Activated CD8-positive, alpha-beta T cell treated with anti-CD3 and anti-CD28 coated beads for 36 hours (primary cell): ENCODE measurements at regions not wholly inside any gene's neighbourhood (a gene's known extent, or its start where the extent isn't known, plus 50 kb on each side); places are given as distances from the start of the nearest gene placed in this dataset.
A peak's percentile ranks its signal among the peaks of the same experiment; 100 is the strongest.

Source experiments
- ATAC-seq: fragments of 200-7000 bp; cut with Tn5 transposase; one replicate; pipeline ENCODE4 v1.10.0; 2021; ENCODE audit warnings: mild to moderate bottlenecking, moderate library complexity
- CTCF ChIA-PET: fragments of 350-600 bp; sonication (Branson Sonifier 250); formaldehyde crosslinking; loops from one replicate; lab custom pipeline; 2021; ENCODE audit warnings: antibody characterized with exemption; lab: Charles Lee
- POLR2A ChIA-PET: fragments of 350-600 bp; sonication (Branson Sonifier 250); formaldehyde crosslinking; loops from one replicate; lab custom pipeline; 2021; ENCODE audit warnings: antibody characterized with exemption; lab: Charles Lee
- DNase-seq: peaks from one replicate; pipeline ENCODE4 v3.0.0-alpha.2; 2020
- H3K27ac Mint-ChIP-seq: one replicate; pipeline ENCODE4 v1.8.0; 2021; ENCODE audit warnings: mild to moderate bottlenecking, mixed read lengths
- H3K27me3 Mint-ChIP-seq: one replicate; pipeline ENCODE4 v1.8.0; 2021; ENCODE audit warnings: mixed read lengths
- H3K36me3 Mint-ChIP-seq: one replicate; pipeline ENCODE4 v1.8.0; 2021; ENCODE audit warnings: low read depth, mixed read lengths
- H3K4me1 Mint-ChIP-seq: one replicate; pipeline ENCODE4 v1.8.0; 2021; ENCODE audit warnings: low read depth, mixed read lengths
- H3K4me3 Mint-ChIP-seq: one replicate; pipeline ENCODE4 v1.8.0; 2021; ENCODE audit warnings: mild to moderate bottlenecking, moderate library complexity, mixed read lengths
- H3K9me3 Mint-ChIP-seq: one replicate; pipeline ENCODE4 v1.8.0; 2021; ENCODE audit warnings: mixed read lengths
- intact Hi-C: fragments of 100-400 bp; cut with micrococcal nuclease; formaldehyde crosslinking; loops from one replicate; pipeline ENCODE4 v1.10.0; 2022
- TF ChIP-seq, protein P1 (sequence below): fragments of 200-600 bp; IDR thresholded peaks from one replicate; pipeline ENCODE4 v1.8.0; 2022; ENCODE audit warnings: antibody characterized with exemption, mild to moderate bottlenecking

DNA sequence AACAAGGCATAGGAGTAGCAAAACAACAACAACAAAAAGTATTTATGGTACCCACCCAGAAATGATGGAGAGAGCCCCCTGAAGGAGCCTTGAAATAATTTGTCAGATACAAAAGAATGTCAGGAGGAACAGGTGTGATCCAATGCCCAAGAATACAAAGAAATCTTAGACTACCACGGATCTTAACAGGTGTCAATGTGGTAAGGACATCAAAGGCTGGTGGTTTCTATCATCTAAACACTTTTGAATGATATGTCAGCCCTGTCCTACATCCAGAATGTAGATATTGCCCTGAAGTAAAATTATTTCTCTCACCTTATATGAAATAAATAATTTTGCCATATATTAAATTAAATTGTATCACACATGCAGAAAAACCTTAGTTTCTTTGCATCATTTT is 386.4 kb upstream of the ANO5 start:
- ATAC-seq: peak; percentile 42
- CTCF ChIA-PET: no interaction called here
- H3K4me3 Mint-ChIP-seq: no peak overlapping the region

DNA sequence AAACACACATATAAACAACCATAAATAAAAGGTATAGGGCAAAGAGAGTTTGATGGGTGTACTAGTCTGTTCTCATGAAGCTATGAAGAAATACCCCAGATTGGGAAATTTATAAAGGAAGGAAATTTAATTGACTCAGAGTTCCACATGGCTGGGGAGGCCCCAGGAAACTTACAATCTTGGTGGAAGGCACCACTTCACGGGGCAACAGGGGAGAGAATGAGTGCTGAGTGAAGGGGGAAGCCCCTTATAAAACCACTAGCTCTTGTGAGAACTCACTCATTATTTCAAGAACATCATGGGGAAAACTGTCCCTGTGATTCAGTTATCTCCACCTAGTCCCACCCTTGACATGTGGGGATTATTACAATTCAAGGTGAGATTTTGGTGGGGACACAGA is 385.9 kb upstream of the ANO5 start:
- peak; percentile 37 for DNase-seq
- no peak overlapping the region for H3K4me3 Mint-ChIP-seq
- POLR2A ChIA-PET: no interaction called here
- peaks cover 2% of the 10 kb centered on the region for H3K36me3 Mint-ChIP-seq
- intact Hi-C loops: no loop called here
- no peaks in the 10 kb centered on the region for H3K27me3 Mint-ChIP-seq
- peak; percentile 78 for ATAC-seq
- H3K4me1 Mint-ChIP-seq: peaks cover 2% of the 10 kb centered on the region
- H3K9me3 Mint-ChIP-seq: peaks cover 18% of the 10 kb centered on the region
- TF ChIP-seq, protein P1, sequence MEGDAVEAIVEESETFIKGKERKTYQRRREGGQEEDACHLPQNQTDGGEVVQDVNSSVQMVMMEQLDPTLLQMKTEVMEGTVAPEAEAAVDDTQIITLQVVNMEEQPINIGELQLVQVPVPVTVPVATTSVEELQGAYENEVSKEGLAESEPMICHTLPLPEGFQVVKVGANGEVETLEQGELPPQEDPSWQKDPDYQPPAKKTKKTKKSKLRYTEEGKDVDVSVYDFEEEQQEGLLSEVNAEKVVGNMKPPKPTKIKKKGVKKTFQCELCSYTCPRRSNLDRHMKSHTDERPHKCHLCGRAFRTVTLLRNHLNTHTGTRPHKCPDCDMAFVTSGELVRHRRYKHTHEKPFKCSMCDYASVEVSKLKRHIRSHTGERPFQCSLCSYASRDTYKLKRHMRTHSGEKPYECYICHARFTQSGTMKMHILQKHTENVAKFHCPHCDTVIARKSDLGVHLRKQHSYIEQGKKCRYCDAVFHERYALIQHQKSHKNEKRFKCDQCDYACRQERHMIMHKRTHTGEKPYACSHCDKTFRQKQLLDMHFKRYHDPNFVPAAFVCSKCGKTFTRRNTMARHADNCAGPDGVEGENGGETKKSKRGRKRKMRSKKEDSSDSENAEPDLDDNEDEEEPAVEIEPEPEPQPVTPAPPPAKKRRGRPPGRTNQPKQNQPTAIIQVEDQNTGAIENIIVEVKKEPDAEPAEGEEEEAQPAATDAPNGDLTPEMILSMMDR: no peak
- CTCF ChIA-PET: no interaction called here
- no peak overlapping the region for H3K27ac Mint-ChIP-seq

More for the DNA sequence above, 386.4 kb upstream of the ANO5 start:
- Mint-ChIP-seq H3K4me1 (peaks cover 2% of the 10 kb centered on the region), H3K27me3 (no peaks in the 10 kb centered on the region), H3K9me3 (peaks cover 21% of the 10 kb centered on the region), H3K27ac (no peak overlapping the region), H3K36me3 (peaks cover 2% of the 10 kb centered on the region)
- intact Hi-C loops: no loop called here
- TF ChIP-seq, protein P1: no peak
- POLR2A ChIA-PET: no interaction called here
- DNase-seq: no peak

GRCh38 chr11:21807350-21807749 is 385.5 kb upstream of the ANO5 start:
- Mint-ChIP-seq H3K9me3 (peaks cover 18% of the 10 kb centered on the region), H3K27me3 (no peaks in the 10 kb centered on the region), H3K27ac (no peak overlapping the region), H3K4me1 (peaks cover 2% of the 10 kb centered on the region), H3K36me3 (peaks cover 2% of the 10 kb centered on the region), H3K4me3 (no peak overlapping the region)
- ATAC-seq (no peak), DNase-seq (no peak)
- CTCF ChIA-PET: no interaction called here
- POLR2A ChIA-PET: no interaction called here
- TF ChIP-seq, protein P1: no peak
- intact Hi-C loops: no loop called here

- Mint-ChIP-seq H3K36me3 (no peaks in the 10 kb centered on the region), H3K4me1 (peaks cover 2% of the 10 kb centered on the region), H3K27ac (no peak overlapping the region), H3K9me3 (peaks cover 10% of the 10 kb centered on the region), H3K27me3 (no peaks in the 10 kb centered on the region), H3K4me3 (no peak overlapping the region)
- ChIA-PET POLR2A (no interaction called here), CTCF (no interaction called here)
- TF ChIP-seq, protein P1: no peak
- DNase-seq (no peak), ATAC-seq (no peak)
- intact Hi-C loops: no loop called here
These were observed 382.2 kb upstream of the ANO5 start for GRCh38 chr11:21810650-21811049.

DNA sequence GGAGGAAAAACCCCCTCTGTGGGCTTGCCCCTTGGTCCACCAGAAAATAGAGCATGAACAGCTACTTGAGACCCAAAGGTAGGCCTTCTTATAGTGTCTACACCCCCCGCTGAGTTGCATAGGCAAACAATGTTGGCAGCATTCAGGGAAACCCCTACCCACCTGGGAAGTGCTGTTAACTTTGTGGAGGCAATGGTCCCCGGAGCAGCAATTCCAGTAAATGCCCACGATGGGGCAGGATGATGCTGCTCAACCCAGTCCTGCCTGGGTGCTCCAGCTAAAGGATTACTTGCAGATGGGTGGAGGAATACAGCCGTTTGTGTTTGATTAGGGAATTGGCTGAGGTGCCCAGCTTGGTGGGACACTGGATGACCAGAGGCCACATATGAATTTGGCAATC is 381.3 kb upstream of the ANO5 start:
- Mint-ChIP-seq H3K4me1 (peaks cover 2% of the 10 kb centered on the region), H3K27me3 (no peaks in the 10 kb centered on the region), H3K27ac (no peak overlapping the region), H3K4me3 (no peak overlapping the region), H3K36me3 (no peaks in the 10 kb centered on the region), H3K9me3 (peaks cover 7% of the 10 kb centered on the region)
- intact Hi-C loops: no loop called here
- DNase-seq: no peak
- ATAC-seq: no peak
- ChIA-PET CTCF (no interaction called here), POLR2A (no interaction called here)
- TF ChIP-seq, protein P1: no peak
